ENCODE measurements at regions not wholly inside any gene's neighbourhood (a gene's known extent, or its start where the extent isn't known, plus 50 kb on each side); places are given as distances from the start of the nearest gene placed in this dataset.

DNA sequence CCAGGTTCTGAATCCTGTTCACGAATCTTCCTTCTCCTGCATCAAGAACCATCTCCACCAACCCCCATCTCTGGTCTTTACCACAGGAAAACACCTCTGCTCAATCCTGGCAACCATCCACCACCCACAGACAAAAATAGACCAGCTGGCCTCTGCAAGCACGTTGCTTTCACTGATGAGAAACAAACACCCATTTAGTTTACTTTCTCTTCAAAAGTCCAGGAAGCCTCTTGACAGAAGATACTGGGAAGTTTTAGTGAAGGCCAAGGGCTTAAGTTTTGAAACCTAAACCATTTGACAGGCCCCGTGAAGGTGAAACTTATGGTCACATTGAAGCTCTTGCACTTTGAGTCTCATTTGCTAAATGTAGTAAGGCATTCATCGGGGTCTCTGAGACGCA, 122.6 kb upstream of the PPP2R5A start:
- TF ChIP-seq, protein P1, sequence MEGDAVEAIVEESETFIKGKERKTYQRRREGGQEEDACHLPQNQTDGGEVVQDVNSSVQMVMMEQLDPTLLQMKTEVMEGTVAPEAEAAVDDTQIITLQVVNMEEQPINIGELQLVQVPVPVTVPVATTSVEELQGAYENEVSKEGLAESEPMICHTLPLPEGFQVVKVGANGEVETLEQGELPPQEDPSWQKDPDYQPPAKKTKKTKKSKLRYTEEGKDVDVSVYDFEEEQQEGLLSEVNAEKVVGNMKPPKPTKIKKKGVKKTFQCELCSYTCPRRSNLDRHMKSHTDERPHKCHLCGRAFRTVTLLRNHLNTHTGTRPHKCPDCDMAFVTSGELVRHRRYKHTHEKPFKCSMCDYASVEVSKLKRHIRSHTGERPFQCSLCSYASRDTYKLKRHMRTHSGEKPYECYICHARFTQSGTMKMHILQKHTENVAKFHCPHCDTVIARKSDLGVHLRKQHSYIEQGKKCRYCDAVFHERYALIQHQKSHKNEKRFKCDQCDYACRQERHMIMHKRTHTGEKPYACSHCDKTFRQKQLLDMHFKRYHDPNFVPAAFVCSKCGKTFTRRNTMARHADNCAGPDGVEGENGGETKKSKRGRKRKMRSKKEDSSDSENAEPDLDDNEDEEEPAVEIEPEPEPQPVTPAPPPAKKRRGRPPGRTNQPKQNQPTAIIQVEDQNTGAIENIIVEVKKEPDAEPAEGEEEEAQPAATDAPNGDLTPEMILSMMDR (IDR thresholded peaks at IDR 0.05; ENCODE audit: extremely low read depth in 1 of 2, insufficient read depth in 1 of 2, low read depth in 1 of 2, low read length in 2 of 2), result no peak
- TF ChIP-seq FOS (IDR thresholded peaks at IDR 0.05; ENCODE audit: borderline replicate concordance, insufficient read depth, low read length), result no peak
- no peak for TF ChIP-seq POLR2A (IDR thresholded peaks at IDR 0.05; ENCODE audit: low read depth, low read length)
- no peak for TF ChIP-seq MYC (IDR thresholded peaks at IDR 0.05; ENCODE audit: low read depth, low read length)
- TF ChIP-seq EZH2 (IDR thresholded peaks at IDR 0.05; ENCODE audit: borderline replicate concordance, low read depth, low read length, severe bottlenecking), result no peak
- TF ChIP-seq, protein P2, sequence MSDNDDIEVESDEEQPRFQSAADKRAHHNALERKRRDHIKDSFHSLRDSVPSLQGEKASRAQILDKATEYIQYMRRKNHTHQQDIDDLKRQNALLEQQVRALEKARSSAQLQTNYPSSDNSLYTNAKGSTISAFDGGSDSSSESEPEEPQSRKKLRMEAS (IDR thresholded peaks at IDR 0.05; ENCODE audit: insufficient read depth, insufficient read length), result no peak
